ENCODE measurements at regions not wholly inside any gene's neighbourhood (a gene's known extent, or its start where the extent isn't known, plus 50 kb on each side); places are given as distances from the start of the nearest gene placed in this dataset.

DNA sequence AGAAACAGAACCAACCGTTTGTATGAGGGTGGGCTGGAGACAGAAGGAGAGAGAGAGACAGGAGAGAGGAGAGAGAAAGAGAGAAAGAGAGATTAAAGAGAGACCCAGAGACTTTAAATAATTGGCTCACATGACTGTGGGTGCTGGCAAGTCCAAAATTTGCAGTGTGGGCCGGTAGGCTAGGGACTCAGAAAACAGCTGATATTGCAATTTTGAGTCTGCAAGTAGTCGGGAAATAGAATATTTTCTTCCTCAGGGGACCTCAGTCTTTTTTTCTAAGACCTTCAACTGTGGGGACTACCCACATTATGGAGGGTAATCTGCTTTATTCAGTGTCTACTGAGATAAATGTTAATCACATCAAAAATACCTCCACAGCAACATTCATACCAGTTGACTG, 1439.0 kb downstream of the CDH11 start:
- TF ChIP-seq, protein P1, sequence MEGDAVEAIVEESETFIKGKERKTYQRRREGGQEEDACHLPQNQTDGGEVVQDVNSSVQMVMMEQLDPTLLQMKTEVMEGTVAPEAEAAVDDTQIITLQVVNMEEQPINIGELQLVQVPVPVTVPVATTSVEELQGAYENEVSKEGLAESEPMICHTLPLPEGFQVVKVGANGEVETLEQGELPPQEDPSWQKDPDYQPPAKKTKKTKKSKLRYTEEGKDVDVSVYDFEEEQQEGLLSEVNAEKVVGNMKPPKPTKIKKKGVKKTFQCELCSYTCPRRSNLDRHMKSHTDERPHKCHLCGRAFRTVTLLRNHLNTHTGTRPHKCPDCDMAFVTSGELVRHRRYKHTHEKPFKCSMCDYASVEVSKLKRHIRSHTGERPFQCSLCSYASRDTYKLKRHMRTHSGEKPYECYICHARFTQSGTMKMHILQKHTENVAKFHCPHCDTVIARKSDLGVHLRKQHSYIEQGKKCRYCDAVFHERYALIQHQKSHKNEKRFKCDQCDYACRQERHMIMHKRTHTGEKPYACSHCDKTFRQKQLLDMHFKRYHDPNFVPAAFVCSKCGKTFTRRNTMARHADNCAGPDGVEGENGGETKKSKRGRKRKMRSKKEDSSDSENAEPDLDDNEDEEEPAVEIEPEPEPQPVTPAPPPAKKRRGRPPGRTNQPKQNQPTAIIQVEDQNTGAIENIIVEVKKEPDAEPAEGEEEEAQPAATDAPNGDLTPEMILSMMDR (IDR thresholded peaks at IDR 0.05) = no peak
- TF ChIP-seq POLR2AphosphoS5 (IDR thresholded peaks at IDR 0.05; ENCODE audit: low read depth, low read length) (no peak), SIN3A (IDR thresholded peaks at IDR 0.05; ENCODE audit: borderline replicate concordance, insufficient read depth, low read depth, low read length) (no peak)
- TF ChIP-seq, protein P2, sequence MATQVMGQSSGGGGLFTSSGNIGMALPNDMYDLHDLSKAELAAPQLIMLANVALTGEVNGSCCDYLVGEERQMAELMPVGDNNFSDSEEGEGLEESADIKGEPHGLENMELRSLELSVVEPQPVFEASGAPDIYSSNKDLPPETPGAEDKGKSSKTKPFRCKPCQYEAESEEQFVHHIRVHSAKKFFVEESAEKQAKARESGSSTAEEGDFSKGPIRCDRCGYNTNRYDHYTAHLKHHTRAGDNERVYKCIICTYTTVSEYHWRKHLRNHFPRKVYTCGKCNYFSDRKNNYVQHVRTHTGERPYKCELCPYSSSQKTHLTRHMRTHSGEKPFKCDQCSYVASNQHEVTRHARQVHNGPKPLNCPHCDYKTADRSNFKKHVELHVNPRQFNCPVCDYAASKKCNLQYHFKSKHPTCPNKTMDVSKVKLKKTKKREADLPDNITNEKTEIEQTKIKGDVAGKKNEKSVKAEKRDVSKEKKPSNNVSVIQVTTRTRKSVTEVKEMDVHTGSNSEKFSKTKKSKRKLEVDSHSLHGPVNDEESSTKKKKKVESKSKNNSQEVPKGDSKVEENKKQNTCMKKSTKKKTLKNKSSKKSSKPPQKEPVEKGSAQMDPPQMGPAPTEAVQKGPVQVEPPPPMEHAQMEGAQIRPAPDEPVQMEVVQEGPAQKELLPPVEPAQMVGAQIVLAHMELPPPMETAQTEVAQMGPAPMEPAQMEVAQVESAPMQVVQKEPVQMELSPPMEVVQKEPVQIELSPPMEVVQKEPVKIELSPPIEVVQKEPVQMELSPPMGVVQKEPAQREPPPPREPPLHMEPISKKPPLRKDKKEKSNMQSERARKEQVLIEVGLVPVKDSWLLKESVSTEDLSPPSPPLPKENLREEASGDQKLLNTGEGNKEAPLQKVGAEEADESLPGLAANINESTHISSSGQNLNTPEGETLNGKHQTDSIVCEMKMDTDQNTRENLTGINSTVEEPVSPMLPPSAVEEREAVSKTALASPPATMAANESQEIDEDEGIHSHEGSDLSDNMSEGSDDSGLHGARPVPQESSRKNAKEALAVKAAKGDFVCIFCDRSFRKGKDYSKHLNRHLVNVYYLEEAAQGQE (IDR thresholded peaks at IDR 0.05; ENCODE audit: insufficient read depth in 1 of 2, low read depth in 2 of 2, low read length in 1 of 2) = no peak
